Heart right ventricle (tissue), 16 donors: ENCODE measurements at regions not wholly inside any gene's neighbourhood (a gene's known extent, or its start where the extent isn't known, plus 50 kb on each side); places are given as distances from the start of the nearest gene placed in this dataset.

ENCODE experiments used
- ATAC-seq, 8 donors: fragments of 200-7000 bp; cut with Tn5 transposase; one replicate each; pipeline ENCODE4 v1.9.1; 2020; ENCODE audit warnings: mild to moderate bottlenecking in 8 of 8, moderate library complexity in 8 of 8, moderate number of reproducible peaks in 1 of 8
- DNase-seq, 2 donors: peaks; one replicate each; pipeline ENCODE4 v3.0.0-alpha.2; 2020
- H3K27ac ChIP-seq, 10 donors: fragments of 200-600 bp; sonication (generic) in 2 of 10; one replicate each; pipeline versions ENCODE4 v1.5.0 to v1.8.0; 2020 to 2022; ENCODE audit warnings: mild to moderate bottlenecking in 3 of 10
- H3K27me3 ChIP-seq, 7 donors: fragments of 200-600 bp; one replicate each; pipeline ENCODE4 v1.8.0; 2021 to 2022; ENCODE audit warnings: mild to moderate bottlenecking in 2 of 7
- H3K36me3 ChIP-seq, 9 donors: fragments of 200-600 bp; sonication (generic) in 1 of 9; one replicate each; pipeline versions ENCODE4 v1.5.0 to v1.8.0; 2020 to 2022; ENCODE audit warnings: mild to moderate bottlenecking in 2 of 9
- H3K4me1 ChIP-seq, 9 donors: fragments of 200-600 bp; sonication (generic) in 1 of 9; one replicate each; pipeline versions ENCODE4 v1.5.0 to v1.8.0; 2020 to 2022; ENCODE audit warnings: mild to moderate bottlenecking in 4 of 9
- H3K4me3 ChIP-seq, 10 donors: fragments of 200-600 bp; sonication (generic) in 2 of 10; one replicate each; pipeline versions ENCODE4 v1.5.0 to v1.8.0; 2020 to 2022; ENCODE audit warnings: mild to moderate bottlenecking in 7 of 10, moderate library complexity in 2 of 10
- H3K9me3 ChIP-seq, 11 donors: fragments of 200-600 bp in 10 of 11; sonication (generic) in 2 of 11; one replicate each; pipeline versions ENCODE4 v1.5.0 to v1.8.0; 2013 to 2022; ENCODE audit warnings: mild to moderate bottlenecking in 2 of 11, control low read depth in 1 of 11, moderate library complexity in 1 of 11
- whole genome bisulfite sequencing, 2 donors: extraction: QIAGEN DNeasy Blood & Tissue Kit; methylation state at CpG; one replicate each; pipeline ENCODE4 v1.1.7; 2013; ENCODE audit warnings: inconsistent platforms in 1 of 2; 5-methylcytosine and 5-hydroxymethylcytosine counted together
- intact Hi-C, 10 donors: fragments of 100-400 bp; cut with DNase I; formaldehyde crosslinking; loops; one replicate each; pipeline versions ENCODE4 v1.11.1 to v1.14.2; 2022
- TF ChIP-seq, protein P1 (sequence below), 9 donors: fragments of 200-600 bp; sonication (generic) in 2 of 9; IDR thresholded peaks; one replicate each; pipeline versions ENCODE4 v1.5.0 to v1.8.0; 2021 to 2022; ENCODE audit warnings: antibody characterized with exemption in 9 of 9, mild to moderate bottlenecking in 5 of 9, moderate library complexity in 1 of 9
- donor health status: Arrhythmogenic right ventricular cardiomyopathy.
- donor health status: ischemic (EF 13 %, LVEDD 7.1; RV severe dilation, severe dysfunction).
- donor health status: healthy with polysubstance abuse.
- donor health status: DM: no; HTN: yes; CAD: no.
- donor health status: DM: no; HTN: no; CAD: no.
- donor health status: ischemic (EF 25% LVEDD 6.9; RV normal size, moderate dysfunction).
- donor health status: ischemic (EF 25% LVEDD 5.7; RV mildly dilated, moderate dysfunction).
- donor health status: healthy.
- donor health status: DM: yes; HTN: yes; CAD: no.
- donor health status: Ischemic cardiomyopathy.
- donor health status: ischemic (EF 35%, LVEDD 5.7; RV mildly dilated, moderate dysfunction).
- donor health status: nonischemic (EF 11% LVEDD 7.7; RV severe dilation, severe dysfunction).
- donor health status: DM: yes; HTN: yes; CAD: no.
- donor health status: PGD.
- donor health status: ischemic (EF 29% LVEDD 5.4; RV normal size, mild dysfunction).
- donor health status: nonischemic (EF 23%, LVEDD 6.1; RV moderate dilation, normal function).

DNA sequence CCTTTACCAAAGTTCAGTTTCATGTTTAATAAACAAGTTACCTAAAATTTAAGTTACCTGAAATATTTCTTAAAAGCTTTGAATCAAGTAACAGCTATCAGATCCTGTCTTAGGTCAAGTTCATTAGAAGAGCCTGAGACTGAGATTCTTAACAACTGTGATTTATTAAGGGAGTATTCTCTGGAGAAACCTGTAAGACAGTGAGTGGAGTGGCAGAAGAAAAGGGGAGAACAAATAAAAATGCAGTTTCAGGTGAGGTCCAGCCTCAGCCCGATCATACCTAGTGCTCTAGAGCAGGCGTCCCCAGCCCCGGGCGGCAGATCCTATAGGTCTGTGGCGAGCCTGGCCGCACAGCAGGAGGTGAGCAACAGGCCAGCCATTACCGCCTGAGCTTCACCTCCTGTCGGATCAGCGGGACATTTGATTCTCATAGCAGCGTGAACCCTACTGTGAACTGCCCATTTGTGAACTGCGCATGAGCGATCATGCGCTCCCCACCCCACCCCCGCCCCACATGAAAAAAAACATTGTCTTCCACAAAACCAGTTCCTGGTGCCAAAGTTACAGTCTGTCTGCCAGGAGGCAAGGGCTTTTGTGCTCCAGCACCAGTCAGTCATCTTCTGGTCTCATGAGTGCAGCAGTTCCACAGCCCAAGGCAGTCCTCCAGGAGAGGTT is 59.2 kb upstream of the ADGRB3 start:
- H3K9me3 ChIP-seq, result peaks cover 0 to 13% (median 3%) of the 10 kb centered on the region in 11 donors
- no peak overlapping the region for H3K4me3 ChIP-seq
- H3K36me3 ChIP-seq, result no peaks in the 10 kb centered on the region
- no peaks in the 10 kb centered on the region for H3K4me1 ChIP-seq
- TF ChIP-seq, protein P1, sequence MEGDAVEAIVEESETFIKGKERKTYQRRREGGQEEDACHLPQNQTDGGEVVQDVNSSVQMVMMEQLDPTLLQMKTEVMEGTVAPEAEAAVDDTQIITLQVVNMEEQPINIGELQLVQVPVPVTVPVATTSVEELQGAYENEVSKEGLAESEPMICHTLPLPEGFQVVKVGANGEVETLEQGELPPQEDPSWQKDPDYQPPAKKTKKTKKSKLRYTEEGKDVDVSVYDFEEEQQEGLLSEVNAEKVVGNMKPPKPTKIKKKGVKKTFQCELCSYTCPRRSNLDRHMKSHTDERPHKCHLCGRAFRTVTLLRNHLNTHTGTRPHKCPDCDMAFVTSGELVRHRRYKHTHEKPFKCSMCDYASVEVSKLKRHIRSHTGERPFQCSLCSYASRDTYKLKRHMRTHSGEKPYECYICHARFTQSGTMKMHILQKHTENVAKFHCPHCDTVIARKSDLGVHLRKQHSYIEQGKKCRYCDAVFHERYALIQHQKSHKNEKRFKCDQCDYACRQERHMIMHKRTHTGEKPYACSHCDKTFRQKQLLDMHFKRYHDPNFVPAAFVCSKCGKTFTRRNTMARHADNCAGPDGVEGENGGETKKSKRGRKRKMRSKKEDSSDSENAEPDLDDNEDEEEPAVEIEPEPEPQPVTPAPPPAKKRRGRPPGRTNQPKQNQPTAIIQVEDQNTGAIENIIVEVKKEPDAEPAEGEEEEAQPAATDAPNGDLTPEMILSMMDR (IDR thresholded peaks at IDR 0.05), result no peak
- H3K27me3 ChIP-seq, result peaks cover 0 to 5% (median 0%) of the 10 kb centered on the region in 7 donors
- H3K27ac ChIP-seq, result no peak overlapping the region
- WGBS, 2 donors, result 14% methylated on average over 14 of the region's 14 CpGs
- DNase-seq (no peak), ATAC-seq (no peak)
- intact Hi-C loops, result no loop called here

DNA sequence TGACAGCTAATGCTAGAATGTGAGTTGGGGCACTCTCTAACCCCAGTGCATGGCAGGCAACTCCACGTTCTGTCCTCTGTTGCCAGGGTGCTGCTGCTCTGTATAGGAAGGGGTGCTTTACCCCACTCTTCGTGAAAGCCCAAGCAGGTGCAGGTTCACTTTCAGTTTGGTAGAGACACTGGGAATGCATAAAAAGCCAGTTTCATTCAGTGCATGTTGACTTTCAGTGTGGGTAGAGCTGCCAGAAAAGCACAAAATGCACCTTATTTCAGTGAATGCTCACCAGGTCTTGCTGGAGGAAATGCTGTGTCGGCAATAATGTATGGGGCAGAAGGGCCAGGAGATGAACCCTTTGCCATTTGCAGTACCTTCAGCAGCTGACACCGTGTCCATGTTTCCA is 62.1 kb upstream of the ADGRB3 start:
- WGBS, 2 donors, result 75 to 78% methylated on average over 4 of the region's 4 CpGs
- no peak for DNase-seq
- H3K4me1 ChIP-seq, result no peaks in the 10 kb centered on the region
- no peaks in the 10 kb centered on the region for H3K36me3 ChIP-seq
- intact Hi-C loops, result no loop called here
- no peak overlapping the region for H3K27ac ChIP-seq
- TF ChIP-seq, protein P1 (IDR thresholded peaks at IDR 0.05), result no peak
- H3K27me3 ChIP-seq, result peaks cover 0 to 5% (median 0%) of the 10 kb centered on the region in 7 donors
- ATAC-seq, result no peak
- peaks cover 0 to 25% (median 6%) of the 10 kb centered on the region in 11 donors for H3K9me3 ChIP-seq
- H3K4me3 ChIP-seq, result no peak overlapping the region

DNA sequence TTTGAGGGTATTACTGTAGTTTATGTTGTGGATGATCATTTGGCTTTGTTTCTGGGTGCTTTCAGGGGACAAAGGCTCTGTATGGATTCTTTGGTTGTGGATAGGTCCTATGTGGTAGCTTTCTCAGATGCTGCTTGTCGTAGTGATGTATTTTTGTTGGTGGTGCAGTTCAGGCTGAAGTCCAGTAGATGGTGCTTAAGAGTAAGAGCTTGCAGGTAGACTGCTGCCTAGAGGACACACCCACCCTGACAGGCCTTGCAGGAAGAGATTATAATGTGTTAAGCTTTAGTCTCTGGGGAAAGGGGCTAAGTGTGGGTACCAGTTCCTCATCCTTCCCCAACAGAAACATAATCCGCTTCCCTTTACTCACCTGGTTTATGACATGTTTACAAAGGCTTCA is 62.6 kb upstream of the ADGRB3 start:
- peaks cover 0 to 5% (median 0%) of the 10 kb centered on the region in 7 donors for H3K27me3 ChIP-seq
- H3K27ac ChIP-seq, result no peak overlapping the region
- ATAC-seq (no peak), DNase-seq (no peak)
- 50 to 57% methylated on average over 2 of the region's 2 CpGs for WGBS, 2 donors
- peaks cover 0 to 30% (median 7%) of the 10 kb centered on the region in 11 donors for H3K9me3 ChIP-seq
- intact Hi-C loops, result no loop called here
- no peaks in the 10 kb centered on the region for H3K36me3 ChIP-seq
- TF ChIP-seq, protein P1 (IDR thresholded peaks at IDR 0.05), result peak in 4 of 9 donors; percentile 3 to 36 (median 14)
- no peak overlapping the region for H3K4me3 ChIP-seq
- H3K4me1 ChIP-seq, result no peaks in the 10 kb centered on the region

DNA sequence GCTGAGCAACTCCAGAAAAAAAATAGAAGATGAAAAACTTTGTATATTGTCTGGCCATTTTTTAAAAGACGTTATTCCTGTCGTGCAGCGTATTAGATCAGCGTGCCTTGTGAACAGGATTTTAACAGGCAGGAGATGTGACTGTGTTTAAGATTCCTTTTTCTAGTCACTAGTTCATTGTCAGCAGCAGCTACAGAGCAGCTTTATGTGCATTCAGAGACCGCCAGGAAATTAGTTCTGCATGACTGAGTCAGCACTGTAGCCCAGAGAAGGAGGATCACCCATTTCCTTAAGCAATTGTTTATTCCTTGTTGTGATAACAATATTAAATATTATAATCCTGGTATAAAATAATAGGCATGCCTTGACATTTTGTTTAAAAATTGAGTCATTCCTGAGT is 75.4 kb upstream of the ADGRB3 start:
- Histone ChIP-seq H3K27ac (no peak overlapping the region), H3K4me3 (no peak overlapping the region), H3K9me3 (no peaks in the 10 kb centered on the region), H3K4me1 (no peaks in the 10 kb centered on the region), H3K27me3 (no peaks in the 10 kb centered on the region), H3K36me3 (no peaks in the 10 kb centered on the region)
- intact Hi-C loops, result no loop called here
- TF ChIP-seq, protein P1 (IDR thresholded peaks at IDR 0.05), result no peak
- DNase-seq (no peak), ATAC-seq (no peak)
- 55 to 60% methylated on average over 5 of the region's 5 CpGs for WGBS, 2 donors
